ENCODE measurements at regions not wholly inside any gene's neighbourhood (a gene's known extent, or its start where the extent isn't known, plus 50 kb on each side); places are given as distances from the start of the nearest gene placed in this dataset.
"Not testable (repeated sequence)": the region's sequence is repeated elsewhere in the genome, so short reads cannot be mapped to it uniquely, and the experiment has no call there.

DNA sequence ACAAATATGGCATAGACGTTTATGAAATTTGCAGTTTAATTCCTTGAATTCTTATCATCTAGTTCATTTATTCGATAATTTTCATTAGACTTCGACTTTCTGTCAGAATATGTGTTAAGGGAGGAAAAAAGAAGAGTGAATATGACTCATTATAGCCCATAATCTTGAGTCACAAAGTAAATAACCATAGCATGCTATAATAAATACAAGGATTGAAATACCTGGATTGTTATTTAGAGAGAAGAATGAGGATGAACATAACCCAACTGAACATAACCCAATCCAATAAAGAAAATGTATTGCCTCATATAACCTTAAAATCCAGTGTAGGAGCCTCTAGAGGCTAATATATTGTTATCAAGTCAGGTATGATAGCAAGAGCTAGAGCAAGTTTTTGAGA is 1858.3 kb upstream of the RAG2 start:
- DNase-seq (ENCODE audit: low read depth, low spot score) = no peak

DNA sequence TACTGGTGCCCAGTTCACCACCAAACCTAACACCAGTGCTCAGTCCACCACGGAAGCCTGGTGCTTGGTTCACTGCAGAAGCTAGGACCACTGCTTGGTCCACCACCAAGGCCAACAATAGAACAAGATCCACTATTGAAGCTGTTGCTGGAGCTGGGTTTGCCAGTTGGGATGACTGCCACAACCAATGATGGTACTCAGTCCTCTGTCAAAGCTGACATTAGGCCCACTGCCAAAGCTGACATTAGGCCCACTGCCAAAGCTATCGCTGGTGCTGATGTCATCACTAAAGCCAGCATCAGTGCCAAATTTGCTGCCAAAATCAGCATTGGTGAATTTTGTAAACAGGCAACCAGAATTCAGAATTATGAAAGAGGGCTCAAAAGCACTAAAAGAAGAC is 1850.2 kb upstream of the RAG2 start:
- DNase-seq (ENCODE audit: low read depth, low spot score) = no peak

DNA sequence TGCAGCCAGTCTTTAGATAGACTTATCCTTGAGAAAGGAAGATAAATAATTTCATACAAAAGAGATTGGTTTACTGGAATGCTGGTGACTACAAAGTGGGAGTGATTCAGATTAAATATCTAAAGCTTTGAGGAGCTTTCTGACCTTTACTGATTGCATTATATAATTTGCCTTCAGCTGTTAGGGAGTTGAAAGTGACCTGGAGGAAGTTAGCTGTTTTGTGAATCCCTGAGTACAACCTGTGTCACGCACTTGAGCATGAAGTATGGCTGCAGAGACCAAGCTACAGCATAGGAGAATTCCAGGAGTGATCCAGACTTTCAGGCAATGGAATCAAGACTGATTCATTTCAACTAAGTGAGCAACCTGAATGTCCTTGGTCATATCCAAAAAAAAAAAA is 1848.3 kb upstream of the RAG2 start:
- no peak for DNase-seq (ENCODE audit: low read depth, low spot score)

DNA sequence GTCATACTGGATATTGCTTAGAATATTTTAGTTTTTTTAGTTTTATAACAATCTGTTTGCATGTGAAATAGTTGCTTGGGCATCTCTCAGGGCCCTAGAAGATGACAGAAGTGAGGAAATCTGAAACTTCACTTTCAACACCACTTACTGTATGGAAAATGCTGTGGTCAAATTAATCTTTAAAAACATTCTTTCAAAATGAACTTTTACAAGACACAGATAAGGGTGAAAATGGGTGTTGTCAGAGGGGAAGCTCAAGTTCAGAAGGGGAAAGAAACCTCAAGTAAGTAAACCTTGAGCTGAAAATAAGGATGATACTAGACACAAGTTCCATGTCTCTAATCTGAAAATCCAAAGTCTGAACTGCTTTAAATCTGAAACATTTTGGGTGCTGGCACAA is 1840.1 kb upstream of the RAG2 start:
- no peak for DNase-seq (ENCODE audit: low read depth, low spot score)

DNA sequence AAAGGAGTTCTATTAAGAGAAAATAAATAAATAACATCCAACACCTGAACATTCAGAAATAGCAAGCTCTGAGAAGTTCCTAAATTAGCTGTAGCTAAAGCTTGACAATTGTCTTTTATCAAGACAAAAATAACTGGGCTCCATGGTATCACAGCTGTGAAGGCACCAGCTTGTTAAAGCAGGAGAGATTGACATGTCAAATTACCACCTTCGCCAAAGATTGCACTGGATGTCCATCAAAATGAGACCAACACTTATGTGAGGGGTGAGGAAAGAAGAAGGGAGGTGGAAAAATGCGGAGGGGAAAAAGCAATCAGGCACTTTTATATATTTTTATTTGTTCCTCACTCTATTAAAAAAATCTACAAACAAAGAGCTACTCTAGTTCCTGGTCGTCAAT is 1827.5 kb upstream of the RAG2 start:
- DNase-seq (ENCODE audit: low read depth, low spot score) = no peak

DNA sequence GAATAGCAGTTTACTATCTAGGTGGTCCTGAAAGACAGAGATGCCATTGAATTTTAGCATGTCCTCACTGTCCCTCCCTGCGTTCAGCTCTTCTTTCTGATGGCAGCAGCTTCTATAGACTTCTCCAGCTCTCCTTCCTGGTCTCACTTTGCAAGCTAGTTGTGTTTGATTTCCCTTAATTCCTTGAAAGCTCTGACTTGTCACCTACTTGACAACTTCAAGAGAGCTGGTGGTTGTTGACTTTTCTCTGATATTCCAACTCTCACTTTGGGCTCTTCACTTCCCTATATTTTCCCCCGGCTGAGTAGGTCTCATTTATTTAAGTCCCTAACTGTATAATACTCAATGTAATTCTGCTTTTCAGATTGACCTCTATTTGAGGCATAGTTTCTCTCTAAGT is 1825.0 kb upstream of the RAG2 start:
- no peak for DNase-seq (ENCODE audit: low read depth, low spot score)

DNA sequence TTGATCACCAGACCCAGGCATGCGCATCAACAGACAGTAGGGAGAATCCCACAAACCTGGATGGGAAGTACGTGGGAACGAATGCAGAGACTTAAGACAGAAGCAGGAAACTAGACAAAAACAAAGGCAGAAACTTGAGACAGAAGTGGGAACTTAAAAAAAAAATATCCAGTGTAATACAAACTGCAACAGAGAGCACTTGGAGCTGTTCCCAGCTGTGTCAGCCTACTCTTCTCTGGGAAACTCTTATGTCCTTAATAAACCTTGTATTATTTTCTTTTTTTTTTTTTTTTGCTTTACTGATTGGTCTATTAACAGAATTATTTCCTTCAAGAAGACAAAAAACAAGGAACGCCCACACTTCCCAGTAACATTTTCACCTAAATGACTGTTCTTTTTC is 1818.1 kb upstream of the RAG2 start:
- DNase-seq (ENCODE audit: low read depth, low spot score) = no peak

DNA sequence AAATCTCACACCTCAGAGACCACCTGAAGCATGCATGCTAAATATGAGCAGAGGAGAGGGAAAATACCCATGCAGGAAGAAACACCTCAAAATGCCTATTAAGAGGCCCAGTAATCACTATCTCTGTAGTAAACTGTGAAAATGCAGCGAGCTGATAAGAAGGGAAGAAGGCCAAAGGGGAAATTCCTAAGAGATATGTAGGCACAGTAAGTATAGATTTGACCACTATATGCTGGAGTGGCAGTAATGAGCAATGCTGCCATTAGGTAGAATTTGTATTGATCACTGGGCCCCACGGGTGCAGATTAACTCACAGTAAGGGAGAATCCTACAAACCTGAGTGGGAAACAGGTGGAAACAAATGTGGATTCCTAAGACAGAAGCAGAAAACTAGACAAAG is 1813.1 kb upstream of the RAG2 start:
- DNase-seq (ENCODE audit: low read depth, low spot score) = no peak

DNA sequence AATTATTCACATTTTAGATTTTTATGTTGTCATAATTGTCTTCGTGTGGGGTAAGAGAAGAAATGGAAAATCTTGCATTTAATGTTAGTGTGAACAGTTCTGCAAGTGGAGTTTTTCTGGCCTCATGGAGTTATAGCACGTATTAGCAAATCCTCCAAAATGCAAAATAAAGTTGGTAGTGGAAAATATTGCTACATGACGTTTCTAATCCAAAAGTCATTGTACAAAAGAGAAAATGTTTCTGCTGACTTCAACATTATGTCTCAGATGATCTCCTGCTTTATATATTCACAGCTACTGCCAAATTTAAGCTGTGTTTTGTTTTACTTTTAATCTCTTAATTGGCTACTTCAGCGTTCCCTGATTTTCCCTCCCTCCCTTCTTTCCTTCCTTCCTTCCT is 1804.0 kb upstream of the RAG2 start:
- no peak for DNase-seq (ENCODE audit: low read depth, low spot score)

DNA sequence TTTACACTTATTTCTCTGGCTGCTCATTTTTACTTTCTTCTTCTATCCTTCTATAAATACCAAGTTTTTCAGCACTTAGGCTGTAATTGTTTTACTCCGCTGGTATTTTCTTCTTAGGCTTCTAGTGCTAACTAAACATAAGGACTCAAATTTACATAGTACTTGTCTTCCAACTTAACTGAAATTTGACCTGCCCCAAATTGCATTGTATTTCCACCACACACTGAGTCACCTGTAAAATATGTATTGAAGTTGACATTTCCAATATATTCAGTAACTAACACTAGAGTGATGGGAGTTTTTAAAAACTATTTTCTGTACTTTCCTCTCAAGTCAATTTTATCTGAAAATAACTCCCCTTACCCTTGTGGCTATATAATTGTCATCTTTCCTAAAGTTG is 1794.1 kb upstream of the RAG2 start:
- DNase-seq (ENCODE audit: low read depth, low spot score) = no peak

DNA sequence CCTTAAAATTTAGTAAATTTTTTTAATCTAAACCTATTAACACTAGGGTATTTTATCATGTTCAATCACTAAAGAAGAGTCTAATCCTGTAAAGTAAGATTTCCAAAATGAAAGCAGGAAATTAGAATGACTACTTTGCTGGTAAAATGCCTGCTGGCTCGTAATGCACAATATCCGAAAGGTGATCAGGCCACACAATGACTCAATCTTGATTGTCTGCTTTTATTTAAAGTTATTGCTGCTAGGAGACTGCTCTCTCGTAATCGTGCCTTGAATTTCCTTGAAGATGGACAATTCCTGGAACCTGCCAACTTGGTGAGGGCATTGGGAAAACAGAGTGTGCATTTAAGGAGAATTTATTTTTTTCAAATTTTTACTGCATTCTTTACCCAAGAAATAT is 1786.5 kb upstream of the RAG2 start:
- DNase-seq (ENCODE audit: low read depth, low spot score) = no peak

DNA sequence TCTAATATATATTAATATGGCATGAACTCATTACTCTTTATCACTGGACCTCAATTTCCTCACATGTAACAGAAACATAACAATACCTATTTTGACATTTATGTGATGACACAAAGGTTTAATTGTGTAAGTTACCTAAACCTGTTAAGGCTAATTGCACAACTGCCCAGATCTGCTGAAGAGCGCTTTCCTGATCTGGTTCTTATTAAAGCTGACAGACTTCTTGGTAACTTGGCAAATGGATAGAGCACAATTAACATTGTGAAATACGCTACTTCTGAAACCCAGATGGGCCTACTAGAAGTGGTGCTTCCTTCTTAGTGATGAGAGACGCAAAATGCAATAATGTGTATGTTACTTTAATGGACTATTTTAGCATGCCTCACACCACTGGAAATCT is 1767.2 kb upstream of the RAG2 start:
- DNase-seq (ENCODE audit: low read depth, low spot score) = no peak

DNA sequence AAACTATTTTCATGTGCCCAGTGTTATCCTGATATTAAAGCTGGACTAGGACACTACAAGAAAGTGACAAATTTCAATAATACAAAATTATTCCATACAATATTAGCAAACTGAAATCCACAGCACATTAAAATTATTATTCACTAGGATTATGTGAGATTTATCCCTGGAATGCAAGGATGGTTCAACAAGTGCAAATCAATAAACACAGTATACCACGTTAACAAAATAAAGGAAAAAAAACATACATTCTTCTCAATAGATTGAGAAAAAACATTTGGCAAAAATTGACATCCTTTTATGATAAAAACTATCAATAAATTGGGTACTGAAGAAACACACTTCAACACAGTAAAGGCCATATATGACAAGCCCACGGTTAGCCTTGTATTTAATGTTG is 1758.2 kb upstream of the RAG2 start:
- DNase-seq (ENCODE audit: low read depth, low spot score) = no peak

DNA sequence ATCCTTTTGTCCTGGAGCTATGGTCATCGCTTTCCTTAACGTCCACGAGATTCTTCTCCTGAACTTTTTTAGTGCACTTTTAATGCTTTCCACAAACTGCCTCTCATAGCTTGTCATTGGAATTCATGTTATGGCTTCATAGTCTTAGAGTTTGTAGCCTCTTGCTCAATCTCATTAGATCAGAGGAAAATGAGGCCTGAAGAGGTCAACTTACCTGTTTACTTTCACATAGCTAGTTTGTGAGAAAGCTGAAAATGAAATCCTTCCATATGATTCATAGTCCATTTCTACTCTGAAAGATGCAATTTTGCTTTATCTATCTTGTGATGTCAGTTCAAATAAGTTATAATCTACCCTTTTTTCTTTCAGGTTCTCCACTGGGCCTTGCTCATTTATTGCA is 1747.2 kb upstream of the RAG2 start:
- DNase-seq (ENCODE audit: low read depth, low spot score) = no peak

DNA sequence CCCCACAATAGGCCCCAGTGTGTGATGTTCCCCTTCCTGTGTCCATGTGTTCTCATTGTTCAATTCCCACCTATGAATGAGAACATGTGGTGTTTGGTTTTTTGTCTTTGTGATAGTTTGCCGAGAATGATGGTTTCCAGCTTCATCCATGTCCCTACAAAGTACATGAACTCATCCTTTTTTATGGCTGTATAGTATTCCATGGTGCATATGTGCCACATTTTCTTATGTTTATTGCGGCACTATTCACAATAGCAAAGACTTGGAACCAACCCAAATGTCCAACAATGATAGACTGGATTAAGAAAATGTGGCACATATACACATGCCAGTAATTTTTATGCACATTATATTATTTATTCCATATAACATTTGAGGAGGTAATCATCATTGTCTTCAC is 1743.6 kb upstream of the RAG2 start:
- DNase-seq (ENCODE audit: low read depth, low spot score) = not testable (repeated sequence)

DNA sequence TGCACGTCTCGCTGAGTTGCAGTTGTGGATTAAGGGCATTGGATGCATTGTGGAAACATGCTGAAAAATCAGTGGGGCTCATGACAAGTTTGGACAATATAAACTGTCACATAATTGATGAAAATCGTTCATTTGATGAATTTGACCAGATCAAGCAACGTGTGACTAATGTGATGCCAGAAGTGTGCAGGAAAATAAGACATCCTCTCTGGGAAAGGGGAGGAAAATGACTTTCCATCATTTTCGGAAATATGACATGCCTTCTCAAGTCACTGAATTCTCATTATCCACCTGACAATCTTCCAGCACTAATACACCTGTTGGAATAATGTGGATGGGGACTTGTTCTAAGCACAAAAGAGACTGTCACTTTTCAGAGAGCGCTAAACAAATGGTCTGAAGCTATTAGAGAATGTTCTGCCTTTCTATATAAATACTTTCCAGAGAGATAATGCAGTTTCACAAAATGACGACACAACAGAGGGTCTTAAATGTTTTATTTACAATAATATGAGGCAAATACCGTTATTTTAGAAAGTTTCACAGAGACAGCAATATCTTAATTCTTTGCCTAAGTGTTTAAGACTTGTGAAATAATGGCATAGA is 1741.9 kb upstream of the RAG2 start:
- no peak for DNase-seq (ENCODE audit: low read depth, low spot score)

DNA sequence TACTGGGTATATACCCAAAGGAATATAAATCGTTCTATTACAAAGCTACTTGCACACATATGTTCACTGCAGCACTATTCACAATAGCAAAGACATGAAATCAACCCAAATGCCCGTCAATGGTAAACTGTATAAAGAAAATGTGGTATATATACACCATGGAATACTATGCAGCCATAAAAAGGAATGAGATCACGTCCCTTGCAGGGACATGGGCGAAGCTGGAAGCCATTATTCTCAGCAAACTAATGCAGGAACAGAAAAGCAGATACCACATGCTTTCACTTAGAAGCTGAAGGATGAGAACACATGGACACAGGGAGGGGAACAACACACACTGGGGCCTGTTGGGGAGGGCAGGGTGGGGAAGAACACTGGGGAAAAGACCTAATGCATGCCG is 1740.0 kb upstream of the RAG2 start:
- not testable (repeated sequence) for DNase-seq (ENCODE audit: low read depth, low spot score)

DNA sequence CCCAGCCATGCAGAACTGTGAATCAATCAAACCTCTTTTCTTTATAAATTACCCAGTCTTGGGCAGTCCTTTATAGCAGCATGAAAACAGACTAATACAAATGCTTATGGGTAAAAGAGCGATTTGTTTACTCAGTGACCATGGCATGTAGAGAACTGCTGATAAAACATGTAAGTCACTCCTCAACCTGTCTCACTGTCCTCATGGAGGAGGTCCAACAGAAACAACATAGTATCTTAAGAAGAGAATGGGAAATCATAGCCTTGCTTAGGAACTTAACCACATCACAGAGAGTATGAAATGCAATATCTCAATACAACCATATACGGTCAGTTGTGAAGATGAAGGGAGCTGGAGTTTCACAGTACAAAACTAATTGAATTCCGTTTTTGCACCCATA is 1734.0 kb upstream of the RAG2 start:
- DNase-seq (ENCODE audit: low read depth, low spot score) = no peak

DNA sequence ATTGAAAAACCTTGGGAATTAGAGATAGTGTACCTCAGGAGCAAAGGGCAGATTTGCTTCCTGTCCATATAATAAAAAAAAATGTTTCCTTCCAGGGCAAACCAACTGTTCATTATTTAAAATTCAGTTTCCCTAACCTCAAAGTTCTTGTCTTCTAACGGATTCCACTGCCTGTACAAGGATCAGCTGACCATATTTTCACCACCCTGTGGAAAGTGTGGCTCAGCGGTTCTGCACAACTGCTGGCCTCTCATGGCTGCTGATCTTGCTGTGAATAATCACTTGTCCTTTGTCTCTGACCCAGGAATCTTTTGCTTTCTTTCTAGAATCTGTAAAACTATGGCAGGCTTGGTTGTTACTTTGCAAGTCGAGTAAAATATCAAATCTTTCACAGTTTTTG is 1732.5 kb upstream of the RAG2 start:
- DNase-seq (ENCODE audit: low read depth, low spot score) = no peak

DNA sequence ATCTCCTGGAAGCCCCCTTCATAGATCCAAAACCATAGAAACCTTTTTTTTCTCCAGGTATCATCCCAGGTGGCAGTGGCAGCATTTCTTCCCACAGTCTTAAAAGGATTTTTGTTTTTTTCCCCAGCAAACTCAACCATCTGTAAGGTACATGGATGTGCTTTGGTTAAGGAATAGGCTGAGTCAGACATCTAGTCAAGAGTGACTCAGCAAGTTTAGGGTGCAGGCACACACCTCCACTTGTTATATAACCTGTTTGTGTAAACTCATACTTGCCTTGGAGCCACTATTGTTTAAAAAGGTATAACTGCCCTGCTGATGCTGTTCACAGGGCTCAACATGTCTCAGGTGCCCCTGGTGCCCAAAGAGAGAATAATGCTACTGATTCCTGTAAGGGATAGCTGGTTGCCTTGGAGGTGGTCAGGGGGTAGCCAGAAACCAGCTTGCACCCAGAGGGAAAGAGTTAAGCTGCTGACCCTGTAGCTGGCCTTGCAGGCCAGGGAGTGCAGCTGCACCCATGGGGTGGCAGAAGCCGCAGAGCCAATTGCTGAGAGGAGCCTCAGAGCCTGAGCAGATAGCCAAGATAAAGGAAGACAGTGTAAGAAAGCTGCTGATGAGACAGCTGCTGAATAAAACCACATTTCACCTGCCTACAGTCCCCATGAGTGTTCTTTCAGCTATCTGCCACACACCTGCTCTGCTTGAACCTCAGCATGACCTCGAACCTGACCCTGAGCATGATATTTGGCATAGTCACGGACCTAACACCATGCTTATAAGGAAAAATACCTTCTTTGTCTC is 1726.1 kb upstream of the RAG2 start:
- DNase-seq (ENCODE audit: low read depth, low spot score) = no peak

DNA sequence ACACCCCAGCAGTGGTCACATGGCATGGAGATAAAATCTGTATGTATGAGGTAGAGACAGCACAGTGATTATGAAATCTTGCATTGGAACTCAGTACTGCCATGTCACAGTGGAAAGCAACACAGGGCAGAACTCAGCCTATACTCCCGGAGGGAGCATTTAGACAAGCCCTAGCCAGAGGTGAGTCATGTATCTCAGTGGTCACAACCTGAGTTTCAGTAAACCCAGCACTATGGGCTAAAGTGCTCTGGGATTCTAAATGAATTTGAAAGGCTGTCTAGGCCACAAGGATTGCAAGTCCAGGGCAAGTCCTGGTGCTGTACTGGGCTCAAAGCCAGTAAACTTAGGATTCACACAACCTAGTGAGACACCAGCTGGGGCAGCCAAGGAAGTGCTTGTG is 1717.1 kb upstream of the RAG2 start:
- DNase-seq (ENCODE audit: low read depth, low spot score) = no peak

DNA sequence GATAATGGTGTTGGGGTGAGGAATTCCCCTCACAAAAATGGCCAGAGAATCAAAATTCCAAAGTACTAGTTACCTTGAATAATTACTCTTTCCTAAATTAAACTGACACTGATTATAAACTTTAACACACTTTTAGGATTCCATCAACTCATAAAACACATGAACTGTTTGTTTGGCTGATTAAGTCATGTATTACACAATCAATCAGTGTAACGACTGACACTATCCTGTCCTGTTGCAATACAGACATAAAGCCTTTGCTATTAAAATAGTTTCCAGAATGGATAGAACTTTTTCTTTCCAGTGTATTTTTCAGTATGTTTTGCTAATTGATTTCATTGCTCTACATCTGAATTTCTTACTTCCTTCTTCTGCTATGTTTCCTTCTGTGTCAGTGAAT is 1709.4 kb upstream of the RAG2 start:
- no peak for DNase-seq (ENCODE audit: low read depth, low spot score)

DNA sequence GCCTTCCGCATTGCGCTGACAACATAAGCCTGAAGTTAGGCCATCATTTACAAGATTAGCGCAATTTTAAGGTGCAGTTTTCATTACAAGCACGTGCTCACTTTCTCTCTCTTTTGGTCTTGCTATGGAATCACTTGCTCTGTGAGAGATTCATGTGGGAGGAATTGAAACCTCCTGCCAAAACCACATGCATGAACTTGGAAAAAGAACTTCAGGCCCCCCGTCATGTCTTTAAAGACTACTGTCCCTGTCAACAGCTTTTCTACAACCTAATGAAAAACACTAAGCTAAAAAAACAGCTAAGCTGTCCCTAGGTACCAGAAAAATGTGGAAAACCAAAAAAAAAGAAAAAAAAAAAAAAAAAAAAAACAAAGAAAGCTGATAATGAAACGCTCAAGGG is 1707.6 kb upstream of the RAG2 start:
- no peak for DNase-seq (ENCODE audit: low read depth, low spot score)

DNA sequence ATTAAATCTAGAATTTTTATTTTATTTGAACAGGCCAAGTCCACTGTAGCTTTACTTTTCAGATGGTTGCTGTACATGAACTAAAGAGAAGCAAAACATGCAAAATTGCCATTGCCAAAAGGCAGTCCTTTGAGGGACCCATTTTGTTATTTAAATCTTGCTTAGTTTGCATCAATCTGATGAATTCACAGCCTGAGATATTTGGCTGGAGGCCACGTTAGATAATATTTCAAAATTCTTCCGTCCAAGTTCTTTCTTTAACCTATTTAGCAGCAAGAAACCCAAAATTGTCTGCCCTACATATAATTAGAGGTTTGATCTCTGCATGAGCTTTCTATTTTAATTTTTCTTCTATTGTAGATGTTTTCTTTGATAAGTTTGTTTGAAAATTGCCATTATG is 1706.9 kb upstream of the RAG2 start:
- DNase-seq (ENCODE audit: low read depth, low spot score) = no peak
